HG03520 (cell line): ENCODE measurements at regions not wholly inside any gene's neighbourhood (a gene's known extent, or its start where the extent isn't known, plus 50 kb on each side); places are given as distances from the start of the nearest gene placed in this dataset.

ENCODE experiments used
- ATAC-seq: cut with Tn5 transposase; IDR thresholded peaks from one replicate; pipeline ENCODE4 v1.9.1; 2021; ENCODE audit warnings: mild to moderate bottlenecking, moderate library complexity; ENCODE audit not compliant: unreplicated experiment

GRCh38 chr18:47422524-47422923 is 171.1 kb upstream of the SKOR2 start:
- ATAC-seq: no peak

GRCh38 chr18:47420130-47420529 is 168.7 kb upstream of the SKOR2 start:
- ATAC-seq: peak; percentile 73

- no peak for ATAC-seq
Observed at GRCh38 chr18:47418746-47419145, 167.3 kb upstream of the SKOR2 start.

GRCh38 chr18:47417807-47418206 is 166.3 kb upstream of the SKOR2 start:
- ATAC-seq: no peak

- no peak for ATAC-seq
Observed at GRCh38 chr18:47415881-47416280, 164.4 kb upstream of the SKOR2 start.

GRCh38 chr18:47413327-47413726 is 161.9 kb upstream of the SKOR2 start:
- no peak for ATAC-seq

- ATAC-seq: no peak
Observed at GRCh38 chr18:47412924-47413323, 161.5 kb upstream of the SKOR2 start.

- ATAC-seq: no peak
Observed at GRCh38 chr18:47411159-47411558, 159.7 kb upstream of the SKOR2 start.

- no peak for ATAC-seq
Observed at GRCh38 chr18:47410139-47410538, 158.7 kb upstream of the SKOR2 start.

GRCh38 chr18:47409519-47409918 is 158.1 kb upstream of the SKOR2 start:
- no peak for ATAC-seq

GRCh38 chr18:47407736-47408135 is 156.3 kb upstream of the SKOR2 start:
- ATAC-seq: no peak

- ATAC-seq: no peak
Observed at GRCh38 chr18:47404845-47405244, 153.4 kb upstream of the SKOR2 start.

- no peak for ATAC-seq
Observed at GRCh38 chr18:47403949-47404348, 152.5 kb upstream of the SKOR2 start.

GRCh38 chr18:47403317-47403716 is 151.9 kb upstream of the SKOR2 start:
- no peak for ATAC-seq

GRCh38 chr18:47399475-47399874 is 148.0 kb upstream of the SKOR2 start:
- ATAC-seq: no peak

GRCh38 chr18:47397671-47398319 is 146.3 kb upstream of the SKOR2 start:
- no peak for ATAC-seq

- ATAC-seq: no peak
Observed at GRCh38 chr18:47391665-47392064, 140.2 kb upstream of the SKOR2 start.

- no peak for ATAC-seq
Observed at GRCh38 chr18:47390410-47391024, 139.1 kb upstream of the SKOR2 start.

GRCh38 chr18:47389210-47389609 is 137.8 kb upstream of the SKOR2 start:
- no peak for ATAC-seq

- no peak for ATAC-seq
Observed at GRCh38 chr18:47387864-47388263, 136.4 kb upstream of the SKOR2 start.

GRCh38 chr18:47383729-47384128 is 132.3 kb upstream of the SKOR2 start:
- ATAC-seq: no peak

- ATAC-seq: no peak
Observed at GRCh38 chr18:47381975-47382570, 130.6 kb upstream of the SKOR2 start.
